HG02763 (cell line): ENCODE measurements at regions not wholly inside any gene's neighbourhood (a gene's known extent, or its start where the extent isn't known, plus 50 kb on each side); places are given as distances from the start of the nearest gene placed in this dataset.
"Not testable (repeated sequence)": the region's sequence is repeated elsewhere in the genome, so short reads cannot be mapped to it uniquely, and the experiment has no call there.

Experiments
- ATAC-seq: cut with Tn5 transposase; IDR thresholded peaks from one replicate; pipeline ENCODE4 v1.9.1; 2021; ENCODE audit warnings: mild to moderate bottlenecking, moderate library complexity; ENCODE audit not compliant: unreplicated experiment

GRCh38 chr12:75874441-75874840 is 157.1 kb downstream of the PHLDA1 start:
- ATAC-seq = no peak

- ATAC-seq = no peak
Observed at GRCh38 chr12:75872762-75873161, 158.8 kb downstream of the PHLDA1 start.

GRCh38 chr12:75870878-75871277 is 160.7 kb downstream of the PHLDA1 start:
- no peak for ATAC-seq

GRCh38 chr12:75868501-75868900 is 163.1 kb downstream of the PHLDA1 start:
- no peak for ATAC-seq

- ATAC-seq = no peak
Observed at GRCh38 chr12:75865315-75865714, 166.3 kb downstream of the PHLDA1 start.

GRCh38 chr12:75864161-75864560 is 167.4 kb downstream of the PHLDA1 start:
- no peak for ATAC-seq

GRCh38 chr12:75863533-75863932 is 168.0 kb downstream of the PHLDA1 start:
- ATAC-seq = no peak

- ATAC-seq = no peak
Observed at GRCh38 chr12:75862692-75863471, 168.7 kb downstream of the PHLDA1 start.

- no peak for ATAC-seq
Observed at GRCh38 chr12:75859868-75860267, 171.7 kb downstream of the PHLDA1 start.

GRCh38 chr12:75856235-75856634 is 175.3 kb downstream of the PHLDA1 start:
- ATAC-seq = no peak

- no peak for ATAC-seq
Observed at GRCh38 chr12:75855360-75855759, 176.2 kb downstream of the PHLDA1 start.

- ATAC-seq = no peak
Observed at GRCh38 chr12:75854681-75855309, 176.8 kb downstream of the PHLDA1 start.

GRCh38 chr12:75854137-75854536 is 177.4 kb downstream of the PHLDA1 start:
- ATAC-seq = not testable (repeated sequence)

GRCh38 chr12:75853626-75854025 is 177.9 kb downstream of the PHLDA1 start:
- ATAC-seq = no peak

GRCh38 chr12:75852956-75853355 is 178.6 kb downstream of the PHLDA1 start:
- no peak for ATAC-seq

- no peak for ATAC-seq
Observed at GRCh38 chr12:75852143-75852542, 179.4 kb downstream of the PHLDA1 start.

GRCh38 chr12:75850721-75851462 is 180.7 kb downstream of the PHLDA1 start:
- ATAC-seq = no peak

GRCh38 chr12:75848961-75849360 is 182.6 kb downstream of the PHLDA1 start:
- no peak for ATAC-seq

- ATAC-seq = no peak
Observed at GRCh38 chr12:75848431-75848925, 183.1 kb downstream of the PHLDA1 start.

- no peak for ATAC-seq
Observed at GRCh38 chr12:75846102-75846501, 185.5 kb downstream of the PHLDA1 start.

- ATAC-seq = no peak
Observed at GRCh38 chr12:75844985-75845384, 186.6 kb downstream of the PHLDA1 start.
